EL (cell line): ENCODE measurements at regions not wholly inside any gene's neighbourhood (a gene's known extent, or its start where the extent isn't known, plus 50 kb on each side); places are given as distances from the start of the nearest gene placed in this dataset.

Experiments used
- DNase-seq: peaks from one replicate; pipeline ENCODE4 v3.0.0-alpha.2; 2016

- DNase-seq, result no peak
These were observed 525.5 kb upstream of the RGMA start for GRCh38 chr15:93614386-93615104.

GRCh38 chr15:93613386-93613785, 524.4 kb upstream of the RGMA start:
- DNase-seq, result no peak

GRCh38 chr15:93612953-93613352, 523.9 kb upstream of the RGMA start:
- no peak for DNase-seq

GRCh38 chr15:93610944-93611343, 521.9 kb upstream of the RGMA start:
- DNase-seq, result no peak

GRCh38 chr15:93608643-93609148, 519.7 kb upstream of the RGMA start:
- DNase-seq, result no peak

- DNase-seq, result no peak
These were observed 514.5 kb upstream of the RGMA start for GRCh38 chr15:93603550-93603949.

GRCh38 chr15:93587059-93587521, 498.1 kb upstream of the RGMA start:
- no peak for DNase-seq

GRCh38 chr15:93585012-93585411, 496.0 kb upstream of the RGMA start:
- no peak for DNase-seq

GRCh38 chr15:93583968-93584367, 495.0 kb upstream of the RGMA start:
- DNase-seq, result no peak

- DNase-seq, result no peak
These were observed 494.5 kb upstream of the RGMA start for GRCh38 chr15:93583552-93583951.

GRCh38 chr15:93570527-93570926, 481.5 kb upstream of the RGMA start:
- no peak for DNase-seq

GRCh38 chr15:93566762-93567161, 477.8 kb upstream of the RGMA start:
- DNase-seq, result no peak

GRCh38 chr15:93565201-93565600, 476.2 kb upstream of the RGMA start:
- no peak for DNase-seq

GRCh38 chr15:93563218-93563617, 474.2 kb upstream of the RGMA start:
- no peak for DNase-seq

- no peak for DNase-seq
These were observed 473.5 kb upstream of the RGMA start for GRCh38 chr15:93562395-93563123.

GRCh38 chr15:93557696-93558095, 468.7 kb upstream of the RGMA start:
- DNase-seq, result no peak

GRCh38 chr15:93553167-93553935, 464.3 kb upstream of the RGMA start:
- DNase-seq, result no peak

- DNase-seq, result no peak
These were observed 454.1 kb upstream of the RGMA start for GRCh38 chr15:93543093-93543492.

- no peak for DNase-seq
These were observed 438.5 kb upstream of the RGMA start for GRCh38 chr15:93527374-93528050.

- no peak for DNase-seq
These were observed 435.4 kb upstream of the RGMA start for GRCh38 chr15:93524432-93524831.

- DNase-seq, result no peak
These were observed 434.5 kb upstream of the RGMA start for GRCh38 chr15:93523481-93523880.

GRCh38 chr15:93520206-93520605, 431.2 kb upstream of the RGMA start:
- no peak for DNase-seq

GRCh38 chr15:93519599-93519998, 430.6 kb upstream of the RGMA start:
- no peak for DNase-seq
